ENCODE measurements at regions not wholly inside any gene's neighbourhood (a gene's known extent, or its start where the extent isn't known, plus 50 kb on each side); places are given as distances from the start of the nearest gene placed in this dataset.

DNA sequence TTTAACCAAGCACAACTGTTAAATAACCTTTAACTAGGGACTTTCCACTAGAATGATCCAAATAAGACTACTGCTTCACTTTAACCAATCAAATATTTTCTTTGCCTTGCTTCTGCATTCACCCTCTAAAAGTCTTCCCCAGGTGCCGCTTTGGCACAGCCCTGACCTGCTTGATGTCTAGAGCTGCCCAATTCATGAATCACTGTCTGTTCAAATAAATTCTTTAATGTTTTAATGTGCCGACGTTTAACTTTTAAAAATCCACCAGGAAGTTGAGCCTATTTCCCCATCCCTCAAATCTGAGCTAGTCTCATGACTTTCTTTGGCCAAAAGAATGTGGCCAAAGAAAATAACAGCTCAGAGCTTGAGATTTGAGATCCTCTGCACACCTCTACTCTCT lies 277.8 kb upstream of the SOX9 start:
- TF ChIP-seq CTCF (IDR thresholded peaks at IDR 0.05) (no peak), POLR2AphosphoS5 (IDR thresholded peaks at IDR 0.05) (no peak)
